GM13976 (cell line): ENCODE measurements at regions not wholly inside any gene's neighbourhood (a gene's known extent, or its start where the extent isn't known, plus 50 kb on each side); places are given as distances from the start of the nearest gene placed in this dataset.
"Not testable (repeated sequence)": the region's sequence is repeated elsewhere in the genome, so short reads cannot be mapped to it uniquely, and the experiment has no call there.

Experiments
- DNase-seq: peaks from one replicate; pipeline ENCODE4 v3.0.0; 2012; ENCODE audit warnings: low spot score
- in situ Hi-C: fragments of 300-500 bp; cut with MboI; formaldehyde crosslinking; loops from one replicate; pipeline ENCODE4 v1.12.0; 2022; ENCODE audit warnings: low sequenced_read_pairs, mixed read lengths, inconsistent platforms; ENCODE audit not compliant: unreplicated experiment
- TF ChIP-seq, protein P1 (sequence below): IDR thresholded peaks from 2 replicates; pipeline ENCODE4 v1.5.1; 2012; ENCODE audit warnings: borderline replicate concordance, mild to moderate bottlenecking; ENCODE audit not compliant: insufficient read depth; ENCODE audit errors: extremely low read depth, missing control alignments, control extremely low read depth

GRCh38 chr22:48621085-48621484 is 1206.6 kb downstream of the BRD1 start:
- TF ChIP-seq, protein P1, sequence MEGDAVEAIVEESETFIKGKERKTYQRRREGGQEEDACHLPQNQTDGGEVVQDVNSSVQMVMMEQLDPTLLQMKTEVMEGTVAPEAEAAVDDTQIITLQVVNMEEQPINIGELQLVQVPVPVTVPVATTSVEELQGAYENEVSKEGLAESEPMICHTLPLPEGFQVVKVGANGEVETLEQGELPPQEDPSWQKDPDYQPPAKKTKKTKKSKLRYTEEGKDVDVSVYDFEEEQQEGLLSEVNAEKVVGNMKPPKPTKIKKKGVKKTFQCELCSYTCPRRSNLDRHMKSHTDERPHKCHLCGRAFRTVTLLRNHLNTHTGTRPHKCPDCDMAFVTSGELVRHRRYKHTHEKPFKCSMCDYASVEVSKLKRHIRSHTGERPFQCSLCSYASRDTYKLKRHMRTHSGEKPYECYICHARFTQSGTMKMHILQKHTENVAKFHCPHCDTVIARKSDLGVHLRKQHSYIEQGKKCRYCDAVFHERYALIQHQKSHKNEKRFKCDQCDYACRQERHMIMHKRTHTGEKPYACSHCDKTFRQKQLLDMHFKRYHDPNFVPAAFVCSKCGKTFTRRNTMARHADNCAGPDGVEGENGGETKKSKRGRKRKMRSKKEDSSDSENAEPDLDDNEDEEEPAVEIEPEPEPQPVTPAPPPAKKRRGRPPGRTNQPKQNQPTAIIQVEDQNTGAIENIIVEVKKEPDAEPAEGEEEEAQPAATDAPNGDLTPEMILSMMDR = no peak
- in situ Hi-C loops = no loop called here
- no peak for DNase-seq

- in situ Hi-C loops, DNase-seq: not testable (repeated sequence)
Measured at GRCh38 chr22:48620460-48620859, 1207.2 kb downstream of the BRD1 start.

DNA sequence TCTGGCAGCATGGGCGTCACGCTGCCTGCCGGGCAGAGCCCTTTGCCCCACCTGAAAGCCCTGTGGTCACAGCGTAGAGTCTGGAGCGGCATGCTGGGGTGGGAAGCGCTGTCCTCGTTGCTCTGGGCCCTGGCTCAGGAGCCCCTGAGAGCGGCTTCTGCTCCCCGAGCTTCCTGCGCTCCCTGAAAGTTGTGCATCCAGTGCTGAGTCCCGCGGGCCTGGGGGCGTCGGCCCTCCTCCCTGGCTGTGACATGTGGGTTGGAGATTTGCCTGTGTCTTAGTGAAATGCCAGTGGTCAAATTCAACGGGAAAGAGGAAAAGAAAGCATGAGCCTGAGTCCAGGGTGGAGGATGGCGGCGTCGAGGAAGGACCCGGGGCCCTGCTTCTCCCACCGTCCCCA is 1208.0 kb downstream of the BRD1 start:
- in situ Hi-C loops = no loop called here
- DNase-seq = no peak
- TF ChIP-seq, protein P1 = no peak

- TF ChIP-seq, protein P1 = no peak
- in situ Hi-C loops = no loop called here
- no peak for DNase-seq
Measured at GRCh38 chr22:48618326-48618725, 1209.3 kb downstream of the BRD1 start.

DNA sequence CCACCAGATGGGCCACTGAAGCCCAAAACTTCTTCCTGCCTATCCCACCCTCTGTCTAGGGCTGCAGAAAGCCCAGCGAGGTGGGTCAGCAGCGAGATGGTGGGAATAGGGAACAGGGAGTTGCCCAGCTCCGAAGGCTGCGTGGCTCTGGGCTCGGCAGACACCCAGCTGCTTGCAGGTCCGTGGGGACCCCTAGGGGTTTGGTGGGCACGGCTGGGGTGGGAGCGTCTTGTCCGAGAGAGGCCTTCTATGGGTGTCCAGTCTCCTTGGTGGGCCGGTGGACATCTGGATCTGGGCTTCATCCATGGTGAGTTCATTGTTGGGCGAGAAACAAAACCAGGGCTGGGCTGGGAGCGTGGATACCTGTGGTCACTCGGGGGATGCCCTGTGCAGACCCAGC is 1211.0 kb downstream of the BRD1 start:
- in situ Hi-C loops = no loop called here
- TF ChIP-seq, protein P1 = no peak
- DNase-seq = no peak

DNA sequence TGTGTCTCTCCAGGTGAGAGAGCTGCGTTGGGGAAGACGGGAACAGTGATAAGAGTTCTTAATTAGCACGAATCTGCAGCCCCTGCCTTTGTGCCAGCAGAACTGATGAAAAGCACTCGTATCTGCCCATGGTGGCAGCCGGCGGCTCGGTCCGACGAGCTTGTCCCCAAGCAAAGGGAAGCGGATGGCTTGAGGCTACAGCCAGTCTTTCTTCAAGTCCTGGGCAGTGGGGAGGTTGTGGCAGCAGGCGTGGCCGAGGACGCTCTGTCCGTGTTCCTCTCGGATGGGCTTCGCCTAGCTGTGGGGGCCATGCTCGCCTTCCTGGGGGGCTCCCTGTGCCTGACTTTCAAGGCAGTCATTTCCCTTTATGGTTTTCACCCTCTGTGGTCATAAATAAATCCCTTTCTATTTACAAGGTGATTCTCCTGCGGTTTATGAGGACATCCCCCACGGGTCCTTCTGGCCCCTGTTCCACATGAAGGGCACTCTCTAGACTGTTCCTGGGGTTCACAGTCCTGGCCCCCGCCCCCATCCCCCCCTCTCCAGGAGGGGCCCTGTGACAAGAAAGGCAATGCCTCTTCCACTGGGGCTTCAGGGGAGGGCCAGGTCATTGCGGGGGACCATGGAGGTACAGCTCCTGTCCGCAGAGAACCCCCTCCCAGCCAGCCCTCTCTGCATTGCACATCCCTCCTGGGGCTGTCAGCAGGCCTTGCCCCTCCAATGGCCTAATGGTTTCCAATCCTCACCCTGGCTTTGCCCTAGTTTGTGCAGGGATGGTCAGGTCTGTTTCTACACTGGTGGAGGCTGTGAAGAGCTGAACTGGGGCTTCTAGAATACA is 1212.3 kb downstream of the BRD1 start:
- TF ChIP-seq, protein P1 = no peak
- no peak for DNase-seq
- in situ Hi-C loops = no loop called here

GRCh38 chr22:48613566-48614200 is 1214.0 kb downstream of the BRD1 start:
- in situ Hi-C loops = no loop called here

More at GRCh38 chr22:48613566-48614200, 1214.0 kb downstream of the BRD1 start:
- TF ChIP-seq, protein P1 = no peak
- no peak for DNase-seq
